GM23338 (cell line): ENCODE measurements at regions not wholly inside any gene's neighbourhood (a gene's known extent, or its start where the extent isn't known, plus 50 kb on each side); places are given as distances from the start of the nearest gene placed in this dataset.

Experiments
- ATAC-seq: fragments of 200-7000 bp; cut with Tn5 transposase; 3 replicates; pipeline ENCODE4 v1.9.1; 2020
- DNase-seq: peaks from one replicate; pipeline ENCODE4 v3.0.0-alpha.2; 2015; ENCODE audit warnings: low spot score
- H2AFZ ChIP-seq: fragments of 200-600 bp; sonication (generic); 2 replicates; pipeline ENCODE4 v1.8.0; 2016; ENCODE audit warnings: antibody characterized with exemption, mild to moderate bottlenecking, moderate library complexity
- H3F3A ChIP-seq: fragments of 200-600 bp; sonication (generic); replicated peaks from 2 replicates; pipeline ENCODE4 v1.8.0; 2017; ENCODE audit warnings: antibody characterized with exemption, mixed run types, low read depth
- H3K27ac ChIP-seq: fragments of 200-600 bp; sonication (generic); 2 replicates; pipeline ENCODE4 v1.6.1; 2016; ENCODE audit warnings: low read depth
- H3K27me3 ChIP-seq: fragments of 200-600 bp; sonication (generic); 2 replicates; pipeline ENCODE4 v1.8.0; 2016; ENCODE audit warnings: mild to moderate bottlenecking, mixed run types, moderate library complexity; ENCODE audit not compliant: insufficient read depth
- H3K36me3 ChIP-seq: fragments of 200-600 bp; sonication (generic); 2 replicates; pipeline ENCODE4 v1.8.0; 2016; ENCODE audit warnings: mild to moderate bottlenecking; ENCODE audit not compliant: insufficient read depth
- H3K4me1 ChIP-seq: fragments of 200-600 bp; sonication (generic); 2 replicates; pipeline ENCODE4 v1.8.0; 2016; ENCODE audit warnings: mild to moderate bottlenecking, moderate library complexity; ENCODE audit not compliant: insufficient read depth
- H3K4me2 ChIP-seq: fragments of 200-600 bp; sonication (generic); 2 replicates; pipeline ENCODE4 v1.7.1; 2017; ENCODE audit warnings: mixed run types
- H3K4me3 ChIP-seq: fragments of 200-600 bp; sonication (generic); 2 replicates; pipeline ENCODE4 v1.6.1; 2016; ENCODE audit warnings: mixed run types
- H3K79me2 ChIP-seq: fragments of 200-600 bp; sonication (generic); replicated peaks from 2 replicates; pipeline ENCODE4 v1.8.0; 2017; ENCODE audit warnings: mild to moderate bottlenecking; ENCODE audit not compliant: insufficient read depth
- H3K9me2 ChIP-seq: fragments of 200-600 bp; sonication (generic); 2 replicates; pipeline ENCODE4 v1.8.0; 2017; ENCODE audit not compliant: insufficient read depth
- H4K20me1 ChIP-seq: fragments of 200-600 bp; sonication (generic); replicated peaks from 2 replicates; pipeline ENCODE4 v1.8.0; 2017; ENCODE audit warnings: mild to moderate bottlenecking; ENCODE audit not compliant: insufficient read depth
- H3K27ac Mint-ChIP-seq: 2 replicates; pipeline ENCODE4 v1.8.0; 2020; ENCODE audit warnings: inconsistent platforms, mild to moderate bottlenecking, moderate library complexity, mixed read lengths
- H3K27me3 Mint-ChIP-seq: 3 replicates; pipeline ENCODE4 v1.8.0; 2022; ENCODE audit warnings: low read depth, mild to moderate bottlenecking, moderate library complexity, mixed read lengths, inconsistent platforms; ENCODE audit not compliant: insufficient read depth, poor library complexity
- H3K36me3 Mint-ChIP-seq: 3 replicates; pipeline ENCODE4 v1.8.0; 2021; ENCODE audit warnings: low read depth, mild to moderate bottlenecking, inconsistent platforms, moderate library complexity, mixed read lengths
- H3K4me1 Mint-ChIP-seq: 3 replicates; pipeline ENCODE4 v1.8.0; 2020; ENCODE audit warnings: mild to moderate bottlenecking, inconsistent platforms, mixed read lengths
- H3K4me3 Mint-ChIP-seq: 3 replicates; pipeline ENCODE4 v1.8.0; 2021; ENCODE audit warnings: moderate library complexity, mild to moderate bottlenecking, inconsistent platforms, mixed read lengths
- H3K9me3 Mint-ChIP-seq: 3 replicates; pipeline ENCODE4 v1.8.0; 2020; ENCODE audit warnings: moderate library complexity, mild to moderate bottlenecking, inconsistent platforms, mixed read lengths
- CREB1 ChIP-seq: fragments of 250-450 bp; sonication (Bioruptor Pico); IDR thresholded peaks from 2 replicates; pipeline ENCODE4 v1.5.0; 2020; ENCODE audit warnings: low read depth, mild to moderate bottlenecking, moderate library complexity
- CTCF ChIP-seq, 2 experiments: fragments of 200-600 bp in 1 of 2; sonication (generic) in 1 of 2; conservative IDR thresholded peaks; 2 replicates each; pipeline versions ENCODE4 v1.5.1 to v1.6.1; 2016 to 2017; ENCODE audit warnings: antibody characterized with exemption in 2 of 2, low read depth in 2 of 2, mild to moderate bottlenecking in 2 of 2, moderate library complexity in 1 of 2
- ETS1 ChIP-seq: IDR thresholded peaks from 2 replicates; pipeline ENCODE4 v1.6.1; 2016; ENCODE audit warnings: antibody characterized with exemption
- EZH2phosphoT487 ChIP-seq: fragments of 200-600 bp; sonication (generic); IDR thresholded peaks from one replicate; pipeline ENCODE4 v1.8.1; 2018; ENCODE audit warnings: antibody characterized with exemption; ENCODE audit not compliant: unreplicated experiment
- NANOG ChIP-seq: IDR thresholded peaks from 2 replicates; pipeline ENCODE4 v1.6.1; 2016; ENCODE audit warnings: antibody characterized with exemption, borderline replicate concordance
- STAT1 ChIP-seq: IDR thresholded peaks from one replicate; pipeline ENCODE4 v1.6.1; 2016; ENCODE audit warnings: antibody characterized with exemption; ENCODE audit not compliant: unreplicated experiment
- ZNF114 ChIP-seq: fragments of 250-450 bp; sonication (Bioruptor Pico); IDR thresholded peaks from 2 replicates; pipeline ENCODE4 v1.5.0; 2020; ENCODE audit warnings: mild to moderate bottlenecking, moderate library complexity
- ZNF331 ChIP-seq: fragments of 250-450 bp; sonication (Bioruptor Pico); IDR thresholded peaks from 2 replicates; pipeline ENCODE4 v1.5.0; 2020; ENCODE audit warnings: low read depth, mild to moderate bottlenecking, moderate library complexity
- ZNF462 ChIP-seq: fragments of 250-450 bp; sonication (Bioruptor Pico); IDR thresholded peaks from 2 replicates; pipeline ENCODE4 v1.5.0; 2020; ENCODE audit warnings: mild to moderate bottlenecking, moderate library complexity

GRCh38 chr3:150307311-150308036 lies 100.6 kb upstream of the TSC22D2 start:
- Mint-ChIP-seq H3K4me1 (no peaks in the 10 kb centered on the region), H3K9me3 (no peaks in the 10 kb centered on the region), H3K27me3 (peaks cover 3% of the 10 kb centered on the region), H3K27ac (no peak overlapping the region), H3K4me3 (no peak overlapping the region), H3K36me3 (no peaks in the 10 kb centered on the region)
- Histone ChIP-seq H2AFZ (peak overlapping the region; percentile 41; the same call in 1 of the 2 replicates), H3K36me3 (no peaks in the 10 kb centered on the region), H3K9me2 (no peaks in the 10 kb centered on the region; the same call in 1 of the 2 replicates), H3F3A (no peaks in the 10 kb centered on the region), H3K4me1 (no peaks in the 10 kb centered on the region), H3K4me2 (no peak overlapping the region), H3K4me3 (no peak overlapping the region), H3K27ac (no peak overlapping the region), H3K27me3 (no peaks in the 10 kb centered on the region), H3K79me2 (no peaks in the 10 kb centered on the region), H4K20me1 (no peaks in the 10 kb centered on the region)
- ATAC-seq: no peak
- no peak for DNase-seq
- TF ChIP-seq ZNF114 (CRISPR knock-in tag) (no peak), ETS1 (no peak), STAT1 (no peak), ZNF462 (CRISPR knock-in tag) (no peak), CTCF (conservative IDR thresholded peaks at IDR 0.05; ENCODE audit: low read depth in 2 of 2) (no peak), EZH2phosphoT487 (no peak), ZNF331 (CRISPR knock-in tag) (no peak), NANOG (no peak), CREB1 (CRISPR knock-in tag) (no peak)
